ENCODE measurements at regions not wholly inside any gene's neighbourhood (a gene's known extent, or its start where the extent isn't known, plus 50 kb on each side); places are given as distances from the start of the nearest gene placed in this dataset.
"Not testable (repeated sequence)": the region's sequence is repeated elsewhere in the genome, so short reads cannot be mapped to it uniquely, and the experiment has no call there.

DNA sequence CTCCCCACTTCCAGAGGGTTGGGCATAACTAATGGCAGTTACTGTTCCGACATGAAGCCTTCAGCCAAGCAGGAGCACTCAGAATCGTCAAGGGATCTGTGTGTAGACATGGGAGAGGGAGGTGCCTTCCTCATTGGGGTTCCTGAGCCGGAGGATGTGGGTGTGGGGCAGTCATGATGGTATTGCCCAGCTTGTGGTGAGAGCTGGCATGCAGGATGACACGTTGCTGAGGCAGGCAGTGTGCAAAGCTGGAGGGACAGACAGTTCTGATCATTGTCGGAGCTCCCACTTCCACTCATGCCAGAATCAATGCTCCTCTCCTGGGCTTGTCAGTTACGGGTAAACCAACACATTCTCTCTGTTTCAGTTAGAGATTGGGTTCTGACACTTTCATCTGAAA, 83.9 kb upstream of the TSC22D1 start:
- Histone ChIP-seq H3K27me3 (ENCODE audit: insufficient read depth, low read length) (no peaks in the 10 kb centered on the region), H2AFZ (ENCODE audit: low read depth, low read length) (no peak overlapping the region), H3K36me3 (ENCODE audit: insufficient read depth, low read length) (no peaks in the 10 kb centered on the region), H3K4me1 (ENCODE audit: insufficient read depth, low read length) (no peaks in the 10 kb centered on the region), H3K9me3 (ENCODE audit: low read length) (no peaks in the 10 kb centered on the region), H3K4me3 (ENCODE audit: low read length) (no peak overlapping the region)

DNA sequence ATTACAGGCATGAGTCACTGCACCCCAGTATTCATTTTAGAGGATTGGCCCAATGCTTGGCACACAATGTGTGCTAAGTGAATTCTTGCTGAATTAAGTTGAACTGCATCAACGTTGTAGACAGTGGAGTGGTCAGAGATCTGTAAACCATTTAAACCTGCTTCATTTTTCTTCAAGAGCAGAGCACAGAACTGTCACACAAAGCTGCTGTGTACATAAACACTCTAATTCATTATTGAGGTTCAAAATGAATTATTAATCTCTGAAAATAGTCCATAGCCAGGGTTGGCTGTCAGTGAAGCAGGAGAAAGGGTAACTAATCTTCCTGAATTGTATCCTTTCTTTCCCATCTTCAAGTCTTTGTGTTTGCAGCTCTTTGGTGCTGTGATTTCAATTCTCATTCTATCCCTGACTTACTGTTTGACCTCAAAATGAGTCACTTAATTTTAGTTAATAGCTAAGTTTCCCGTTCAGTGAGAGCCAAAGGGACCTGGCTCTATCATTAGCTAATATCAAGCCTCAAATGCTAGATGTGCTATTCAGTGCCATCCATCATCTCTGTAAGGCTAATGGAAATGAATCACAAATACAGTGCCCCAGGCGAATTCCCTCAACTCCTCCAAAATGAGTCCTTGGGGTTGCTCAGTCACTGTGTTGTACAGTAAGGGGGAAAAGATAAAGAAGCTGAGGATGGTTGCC, 77.0 kb upstream of the TSC22D1 start:
- no peak overlapping the region for H3K4me3 ChIP-seq (ENCODE audit: low read length)
- H3K4me1 ChIP-seq (ENCODE audit: insufficient read depth, low read length) = peaks cover 10% of the 10 kb centered on the region
- H3K9me3 ChIP-seq (ENCODE audit: low read length) = no peaks in the 10 kb centered on the region
- H3K36me3 ChIP-seq (ENCODE audit: insufficient read depth, low read length) = no peaks in the 10 kb centered on the region
- no peak overlapping the region for H2AFZ ChIP-seq (ENCODE audit: low read depth, low read length)
- no peaks in the 10 kb centered on the region for H3K27me3 ChIP-seq (ENCODE audit: insufficient read depth, low read length)

DNA sequence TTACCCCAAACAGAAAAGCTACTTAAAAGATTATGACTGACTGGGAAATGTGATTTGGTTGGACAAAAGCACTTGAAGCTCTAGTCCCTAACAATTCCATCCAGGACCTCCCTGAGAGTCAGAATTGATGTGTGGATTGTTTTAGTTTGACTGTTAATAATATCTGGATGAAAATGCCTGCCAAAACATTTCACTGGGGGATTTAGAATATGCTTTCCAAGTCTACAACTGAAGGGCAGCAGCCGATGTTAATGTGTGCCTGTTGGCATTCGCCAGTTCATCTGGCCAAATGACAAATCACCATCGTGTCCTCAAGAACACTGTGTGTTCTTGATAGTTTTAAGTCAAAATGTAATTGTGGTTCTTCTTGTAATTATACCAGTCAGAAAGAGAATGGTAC, 76.0 kb upstream of the TSC22D1 start:
- no peak overlapping the region for H2AFZ ChIP-seq (ENCODE audit: low read depth, low read length)
- H3K27me3 ChIP-seq (ENCODE audit: insufficient read depth, low read length) = no peaks in the 10 kb centered on the region
- no peaks in the 10 kb centered on the region for H3K36me3 ChIP-seq (ENCODE audit: insufficient read depth, low read length)
- no peak overlapping the region for H3K4me3 ChIP-seq (ENCODE audit: low read length)
- H3K4me1 ChIP-seq (ENCODE audit: insufficient read depth, low read length) = peaks cover 10% of the 10 kb centered on the region
- H3K9me3 ChIP-seq (ENCODE audit: low read length) = no peaks in the 10 kb centered on the region

DNA sequence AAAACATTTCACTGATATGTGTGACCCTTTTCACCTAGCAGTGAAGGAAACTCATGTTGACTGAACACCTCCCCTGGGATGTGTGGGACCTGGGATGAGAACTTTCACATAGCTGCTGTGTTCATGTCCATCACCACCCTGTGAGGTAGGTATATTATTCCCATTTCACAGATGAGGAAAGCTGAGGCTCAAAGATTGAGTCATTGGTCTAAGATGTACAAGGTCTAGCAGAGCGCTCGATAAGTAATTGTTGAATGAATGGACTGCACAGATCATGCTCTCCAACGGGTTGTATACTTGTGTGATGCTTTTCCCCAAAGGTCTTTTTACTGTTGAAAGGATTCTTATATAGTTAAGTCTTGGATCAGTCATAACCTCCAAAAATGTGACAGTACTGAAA, 75.6 kb upstream of the TSC22D1 start:
- Histone ChIP-seq H3K36me3 (ENCODE audit: insufficient read depth, low read length) (no peaks in the 10 kb centered on the region), H3K4me3 (ENCODE audit: low read length) (no peak overlapping the region), H3K4me1 (ENCODE audit: insufficient read depth, low read length) (peaks cover 10% of the 10 kb centered on the region), H2AFZ (ENCODE audit: low read depth, low read length) (no peak overlapping the region), H3K9me3 (ENCODE audit: low read length) (no peaks in the 10 kb centered on the region), H3K27me3 (ENCODE audit: insufficient read depth, low read length) (no peaks in the 10 kb centered on the region)

DNA sequence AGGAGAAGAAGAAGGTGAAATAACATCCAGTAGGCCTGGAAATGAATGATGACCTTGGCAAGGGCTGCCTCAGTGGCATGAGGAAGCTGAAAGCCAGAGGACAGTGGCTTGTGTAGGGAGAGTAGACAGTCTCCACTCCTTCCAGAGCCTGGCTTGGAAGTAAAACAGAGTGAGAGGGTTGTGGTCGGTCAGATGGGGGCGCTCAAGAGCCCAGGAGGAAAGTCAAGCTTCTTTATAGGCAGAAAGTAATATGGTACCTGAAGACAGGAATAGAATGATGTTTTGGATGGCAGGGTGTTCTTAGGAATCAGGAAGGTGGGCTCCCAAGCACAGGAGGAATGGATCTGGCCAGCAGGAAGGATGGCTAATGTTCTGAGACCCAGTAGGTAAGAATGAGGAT, 75.1 kb upstream of the TSC22D1 start:
- no peaks in the 10 kb centered on the region for H3K36me3 ChIP-seq (ENCODE audit: insufficient read depth, low read length)
- H3K4me1 ChIP-seq (ENCODE audit: insufficient read depth, low read length) = peaks cover 10% of the 10 kb centered on the region
- no peaks in the 10 kb centered on the region for H3K27me3 ChIP-seq (ENCODE audit: insufficient read depth, low read length)
- H2AFZ ChIP-seq (ENCODE audit: low read depth, low read length) = no peak overlapping the region
- no peak overlapping the region for H3K4me3 ChIP-seq (ENCODE audit: low read length)
- H3K9me3 ChIP-seq (ENCODE audit: low read length) = no peaks in the 10 kb centered on the region

DNA sequence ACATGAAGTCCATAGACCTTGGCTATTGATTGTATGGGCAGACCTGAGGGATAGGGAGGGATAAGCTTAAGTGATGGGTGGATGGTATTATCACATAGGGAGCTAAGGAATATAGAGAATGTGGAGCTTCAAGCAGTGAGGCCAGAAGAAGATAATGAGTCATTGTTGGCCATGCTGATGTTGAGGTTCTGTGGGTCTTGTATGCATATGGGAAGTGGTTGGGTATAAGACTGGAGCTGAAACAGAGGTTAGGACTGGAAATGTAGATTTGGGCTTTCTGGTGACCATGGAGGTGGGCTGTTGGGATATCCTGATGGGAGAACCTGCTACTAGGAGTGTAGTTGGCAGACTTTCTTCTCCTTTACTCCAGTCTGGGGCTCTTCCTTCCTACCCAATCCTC, 73.7 kb upstream of the TSC22D1 start:
- Histone ChIP-seq H3K27me3 (ENCODE audit: insufficient read depth, low read length) (no peaks in the 10 kb centered on the region), H3K36me3 (ENCODE audit: insufficient read depth, low read length) (no peaks in the 10 kb centered on the region), H2AFZ (ENCODE audit: low read depth, low read length) (no peak overlapping the region), H3K4me3 (ENCODE audit: low read length) (no peak overlapping the region), H3K9me3 (ENCODE audit: low read length) (no peaks in the 10 kb centered on the region), H3K4me1 (ENCODE audit: insufficient read depth, low read length) (peaks cover 10% of the 10 kb centered on the region)

DNA sequence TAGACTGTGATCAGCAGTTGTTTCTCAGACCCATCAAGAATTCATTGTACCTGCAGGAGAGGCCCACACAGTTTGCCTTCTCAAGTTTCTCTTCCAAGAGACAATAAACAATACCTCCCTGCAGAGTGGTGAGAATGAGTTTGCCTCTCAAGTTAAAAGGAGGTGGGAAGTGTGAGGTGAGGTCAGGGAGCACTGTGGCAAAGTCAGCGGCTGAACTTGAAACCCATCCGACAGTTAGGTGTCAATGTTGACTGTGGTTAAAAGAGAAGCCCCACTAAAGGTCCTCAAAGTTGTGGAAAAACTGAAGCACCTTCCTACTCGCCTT, 72.9 kb upstream of the TSC22D1 start:
- no peak overlapping the region for H3K4me3 ChIP-seq (ENCODE audit: low read length)

DNA sequence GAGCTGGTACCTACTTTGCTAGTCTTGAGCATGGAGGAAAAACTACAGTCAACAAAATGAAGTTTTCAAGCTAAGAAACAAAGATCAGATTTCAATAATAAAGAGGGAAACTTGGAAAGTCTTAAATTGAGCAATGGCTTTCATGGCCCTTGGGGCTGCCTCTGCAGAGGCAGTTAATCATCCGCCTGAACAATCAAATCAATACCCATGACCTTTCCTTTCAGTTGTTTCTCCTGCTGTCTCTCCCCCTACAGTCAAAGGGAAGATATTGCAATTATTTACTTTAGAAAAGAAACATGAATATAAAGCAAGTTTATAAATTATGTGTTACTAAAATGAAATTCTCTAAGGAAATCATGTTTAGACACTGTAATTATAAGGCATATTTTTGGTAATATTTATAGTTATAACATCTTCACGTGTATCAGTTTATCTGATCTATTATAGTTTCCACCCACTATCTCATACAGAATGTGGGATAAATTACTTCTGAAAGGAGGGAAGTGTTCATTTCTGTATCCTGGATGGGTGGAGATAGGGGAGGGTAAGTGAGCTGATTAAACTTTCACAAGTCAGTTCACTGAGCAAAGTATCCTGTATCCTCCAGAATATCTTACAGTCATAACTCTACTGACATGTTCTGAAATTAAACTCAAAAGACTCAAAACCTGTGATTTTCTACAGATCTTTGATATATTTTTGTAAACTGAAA, 72.4 kb upstream of the TSC22D1 start:
- Histone ChIP-seq H3K36me3 (ENCODE audit: insufficient read depth, low read length) (no peaks in the 10 kb centered on the region), H3K27me3 (ENCODE audit: insufficient read depth, low read length) (no peaks in the 10 kb centered on the region), H2AFZ (ENCODE audit: low read depth, low read length) (no peak overlapping the region), H3K4me1 (ENCODE audit: insufficient read depth, low read length) (peaks cover 10% of the 10 kb centered on the region), H3K4me3 (ENCODE audit: low read length) (no peak overlapping the region), H3K9me3 (ENCODE audit: low read length) (no peaks in the 10 kb centered on the region)

More for the DNA sequence above, 72.9 kb upstream of the TSC22D1 start:
- no peaks in the 10 kb centered on the region for H3K9me3 ChIP-seq (ENCODE audit: low read length)
- peaks cover 10% of the 10 kb centered on the region for H3K4me1 ChIP-seq (ENCODE audit: insufficient read depth, low read length)
- no peaks in the 10 kb centered on the region for H3K27me3 ChIP-seq (ENCODE audit: insufficient read depth, low read length)
- H2AFZ ChIP-seq (ENCODE audit: low read depth, low read length) = no peak overlapping the region
- no peaks in the 10 kb centered on the region for H3K36me3 ChIP-seq (ENCODE audit: insufficient read depth, low read length)

DNA sequence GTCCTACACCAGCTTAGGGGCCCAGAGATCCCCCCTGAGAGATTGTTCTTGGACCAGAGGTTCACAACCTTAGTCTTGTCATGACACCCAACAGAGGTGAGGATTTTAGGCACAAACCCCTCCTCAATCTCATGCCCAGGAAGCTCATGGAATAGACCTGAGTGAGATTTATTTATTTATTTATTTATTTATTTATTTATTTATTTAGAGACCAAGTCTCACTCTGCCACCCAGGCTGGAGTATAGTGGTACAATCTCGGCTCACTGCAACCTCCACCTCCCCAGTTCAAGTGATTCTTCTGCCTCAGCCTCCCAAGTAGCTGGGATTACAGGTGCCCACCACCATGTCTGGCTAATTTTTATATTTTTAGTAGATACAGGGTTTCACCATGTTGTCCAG, 71.4 kb upstream of the TSC22D1 start:
- not testable (repeated sequence) for H2AFZ ChIP-seq (ENCODE audit: low read depth, low read length); H3K9me3 ChIP-seq (ENCODE audit: low read length); H3K4me3 ChIP-seq (ENCODE audit: low read length); H3K27me3 ChIP-seq (ENCODE audit: insufficient read depth, low read length); H3K36me3 ChIP-seq (ENCODE audit: insufficient read depth, low read length)
- H3K4me1 ChIP-seq (ENCODE audit: insufficient read depth, low read length) = peaks cover 10% of the 10 kb centered on the region

DNA sequence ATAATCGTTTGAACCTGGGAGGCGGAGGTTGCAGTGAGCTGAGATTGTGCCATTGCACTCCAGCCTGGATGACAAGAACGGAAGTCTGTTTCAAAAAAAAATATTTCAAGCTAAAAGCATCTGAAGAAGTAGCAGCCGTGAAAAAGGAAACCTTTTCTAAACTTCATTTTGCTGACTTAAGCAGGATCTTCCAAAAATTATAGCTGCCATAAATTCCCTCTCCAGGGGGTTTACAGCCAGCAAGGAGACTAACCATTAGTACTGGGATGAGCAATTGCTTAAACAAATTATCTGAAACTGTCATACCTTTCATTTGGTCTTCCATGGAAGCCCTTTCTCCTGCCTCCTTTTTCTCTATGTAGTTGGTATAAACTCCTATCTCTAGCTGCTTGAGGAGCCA, 69.9 kb upstream of the TSC22D1 start:
- H3K9me3 ChIP-seq (ENCODE audit: low read length) = no peaks in the 10 kb centered on the region
- H2AFZ ChIP-seq (ENCODE audit: low read depth, low read length) = no peak overlapping the region
- H3K36me3 ChIP-seq (ENCODE audit: insufficient read depth, low read length) = no peaks in the 10 kb centered on the region
- H3K4me1 ChIP-seq (ENCODE audit: insufficient read depth, low read length) = peaks cover 10% of the 10 kb centered on the region
- H3K4me3 ChIP-seq (ENCODE audit: low read length) = no peak overlapping the region
- no peaks in the 10 kb centered on the region for H3K27me3 ChIP-seq (ENCODE audit: insufficient read depth, low read length)

DNA sequence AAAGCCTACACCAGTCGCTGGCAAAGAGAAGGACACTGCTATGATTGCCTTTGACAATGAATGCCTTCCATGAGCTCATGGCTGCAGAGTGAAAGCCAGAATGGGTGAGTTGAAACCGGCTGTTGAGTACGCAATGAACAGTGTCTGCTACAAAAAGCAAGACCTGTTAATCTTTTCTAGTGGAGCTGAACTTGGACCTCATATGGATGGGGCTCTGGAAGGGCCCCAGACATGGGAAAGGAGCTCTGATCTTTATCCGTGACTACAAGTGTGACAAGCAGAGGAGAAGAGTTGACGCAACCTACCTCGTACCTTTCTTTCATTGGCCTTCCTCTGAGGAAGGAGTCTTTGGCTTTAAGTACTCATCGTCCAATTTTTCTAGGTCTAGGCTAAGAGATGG, 67.1 kb upstream of the TSC22D1 start:
- H3K4me3 ChIP-seq (ENCODE audit: low read length) = no peak overlapping the region
- H3K4me1 ChIP-seq (ENCODE audit: insufficient read depth, low read length) = no peaks in the 10 kb centered on the region
- H3K27me3 ChIP-seq (ENCODE audit: insufficient read depth, low read length) = no peaks in the 10 kb centered on the region
- no peaks in the 10 kb centered on the region for H3K9me3 ChIP-seq (ENCODE audit: low read length)
- H3K36me3 ChIP-seq (ENCODE audit: insufficient read depth, low read length) = no peaks in the 10 kb centered on the region
- H2AFZ ChIP-seq (ENCODE audit: low read depth, low read length) = no peak overlapping the region

DNA sequence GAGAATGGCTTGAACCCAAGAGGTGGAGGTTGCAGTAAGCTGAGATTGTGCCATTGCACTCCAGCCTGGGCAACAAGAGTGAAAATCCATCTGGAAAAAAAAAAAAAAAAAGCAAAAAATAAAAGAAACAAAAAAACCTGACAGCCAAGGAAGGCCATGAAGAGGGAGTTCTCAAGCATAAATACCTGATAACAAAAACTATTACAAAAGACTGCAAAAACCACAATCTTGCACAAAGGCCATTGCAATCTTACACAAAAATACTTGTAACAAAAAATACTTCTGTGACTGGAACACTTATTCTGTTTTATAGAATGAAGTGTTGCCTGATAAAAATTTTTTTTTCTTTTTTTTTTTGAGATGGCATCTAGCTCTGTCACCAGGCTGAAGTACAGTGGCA, 61.5 kb upstream of the TSC22D1 start:
- H3K4me3 ChIP-seq (ENCODE audit: low read length) = no peak overlapping the region
- no peaks in the 10 kb centered on the region for H3K9me3 ChIP-seq (ENCODE audit: low read length)
- H3K4me1 ChIP-seq (ENCODE audit: insufficient read depth, low read length) = no peaks in the 10 kb centered on the region
- no peaks in the 10 kb centered on the region for H3K36me3 ChIP-seq (ENCODE audit: insufficient read depth, low read length)
- H3K27me3 ChIP-seq (ENCODE audit: insufficient read depth, low read length) = no peaks in the 10 kb centered on the region
- H2AFZ ChIP-seq (ENCODE audit: low read depth, low read length) = no peak overlapping the region

DNA sequence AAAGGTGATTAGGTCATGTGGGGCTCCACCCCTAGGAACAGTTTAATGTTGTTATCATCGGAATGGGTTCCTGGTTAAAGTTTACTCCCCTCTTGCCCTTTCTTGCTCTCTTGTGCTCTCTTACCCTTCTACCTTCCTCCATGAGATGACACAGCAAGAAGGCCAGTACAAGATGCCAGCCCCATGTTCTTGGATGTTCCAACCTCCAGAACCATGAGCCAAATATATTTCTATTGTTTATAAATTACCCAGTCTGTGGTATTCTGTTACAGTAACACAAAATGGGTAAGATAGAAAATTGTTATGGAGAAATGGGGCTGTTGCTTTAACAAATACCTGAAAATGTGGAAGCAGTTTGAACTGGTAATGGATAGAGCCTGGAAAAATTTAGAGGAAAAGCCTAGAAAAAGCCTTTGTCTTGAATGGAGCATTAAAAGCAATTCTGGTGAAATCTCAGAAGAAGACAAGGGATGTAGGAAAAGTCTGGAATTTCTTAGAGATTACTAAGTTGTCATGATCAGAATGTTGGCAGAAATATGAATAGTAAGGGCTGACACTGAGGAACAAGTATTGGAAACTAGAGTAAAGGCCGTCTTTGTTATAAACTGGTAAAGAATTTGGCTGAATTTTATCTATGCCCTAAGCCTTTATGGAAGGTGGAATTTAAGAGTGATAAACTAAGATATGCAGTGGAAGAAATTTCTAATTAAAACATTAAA, 53.5 kb upstream of the TSC22D1 start:
- Histone ChIP-seq H3K4me1 (ENCODE audit: insufficient read depth, low read length) (no peaks in the 10 kb centered on the region), H2AFZ (ENCODE audit: low read depth, low read length) (no peak overlapping the region), H3K36me3 (ENCODE audit: insufficient read depth, low read length) (no peaks in the 10 kb centered on the region), H3K27me3 (ENCODE audit: insufficient read depth, low read length) (no peaks in the 10 kb centered on the region), H3K9me3 (ENCODE audit: low read length) (no peaks in the 10 kb centered on the region), H3K4me3 (ENCODE audit: low read length) (no peak overlapping the region)

Data from neuron (in vitro differentiated cells).